ENCODE measurements at regions not wholly inside any gene's neighbourhood (a gene's known extent, or its start where the extent isn't known, plus 50 kb on each side); places are given as distances from the start of the nearest gene placed in this dataset.
"Not testable (repeated sequence)": the region's sequence is repeated elsewhere in the genome, so short reads cannot be mapped to it uniquely, and the experiment has no call there.

- DNase-seq = no peak
These were observed 202.5 kb downstream of the UBE3A start for GRCh38 chr15:25236143-25236860.

GRCh38 chr15:25236861-25237155 lies 202.0 kb downstream of the UBE3A start:
- no peak for DNase-seq

DNA sequence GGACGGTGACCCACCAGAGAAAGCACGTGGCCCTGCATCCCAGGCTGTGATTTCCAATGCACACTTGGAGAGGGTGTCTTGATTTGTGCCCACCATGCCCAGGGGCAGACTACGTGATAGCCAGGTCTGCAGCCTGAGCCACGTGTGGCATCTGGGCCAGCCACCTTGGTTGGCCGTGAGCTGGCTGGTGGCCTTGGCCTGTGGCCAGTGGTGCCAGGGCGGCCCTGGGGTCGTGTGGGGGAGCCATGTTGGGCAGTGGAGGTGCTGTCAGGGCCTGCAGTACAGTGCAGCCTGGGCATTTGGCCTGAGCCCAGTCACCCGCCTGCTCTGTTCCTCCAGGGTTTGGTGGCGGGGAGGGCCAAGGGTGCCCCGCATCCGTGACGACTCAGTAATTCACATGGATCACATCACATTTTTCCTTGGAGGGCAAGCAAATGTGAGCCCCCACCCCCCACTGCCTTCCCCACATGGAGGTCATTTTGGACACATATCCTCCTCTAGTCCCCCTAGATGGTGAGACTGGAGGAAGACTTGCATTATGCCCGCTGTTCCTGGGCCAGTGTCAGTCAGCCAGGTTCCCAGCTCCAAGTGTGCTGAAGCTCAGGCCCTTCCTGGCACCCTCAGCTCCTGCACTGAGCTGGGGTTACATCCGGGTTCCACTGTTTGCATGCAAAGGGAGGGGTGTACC lies 201.4 kb downstream of the UBE3A start:
- DNase-seq = no peak

- DNase-seq = no peak
These were observed 200.7 kb downstream of the UBE3A start for GRCh38 chr15:25238126-25238525.

GRCh38 chr15:25238716-25239470 lies 199.9 kb downstream of the UBE3A start:
- peak in 1 of 5 experiments; percentile 4 for DNase-seq

- peak in 1 of 5 experiments; percentile 2 for DNase-seq
These were observed 199.1 kb downstream of the UBE3A start for GRCh38 chr15:25239471-25240345.

- peak in 1 of 5 experiments; percentile 3 for DNase-seq
These were observed 198.3 kb downstream of the UBE3A start for GRCh38 chr15:25240461-25241021.

GRCh38 chr15:25241241-25241801 lies 197.5 kb downstream of the UBE3A start:
- no peak for DNase-seq

DNA sequence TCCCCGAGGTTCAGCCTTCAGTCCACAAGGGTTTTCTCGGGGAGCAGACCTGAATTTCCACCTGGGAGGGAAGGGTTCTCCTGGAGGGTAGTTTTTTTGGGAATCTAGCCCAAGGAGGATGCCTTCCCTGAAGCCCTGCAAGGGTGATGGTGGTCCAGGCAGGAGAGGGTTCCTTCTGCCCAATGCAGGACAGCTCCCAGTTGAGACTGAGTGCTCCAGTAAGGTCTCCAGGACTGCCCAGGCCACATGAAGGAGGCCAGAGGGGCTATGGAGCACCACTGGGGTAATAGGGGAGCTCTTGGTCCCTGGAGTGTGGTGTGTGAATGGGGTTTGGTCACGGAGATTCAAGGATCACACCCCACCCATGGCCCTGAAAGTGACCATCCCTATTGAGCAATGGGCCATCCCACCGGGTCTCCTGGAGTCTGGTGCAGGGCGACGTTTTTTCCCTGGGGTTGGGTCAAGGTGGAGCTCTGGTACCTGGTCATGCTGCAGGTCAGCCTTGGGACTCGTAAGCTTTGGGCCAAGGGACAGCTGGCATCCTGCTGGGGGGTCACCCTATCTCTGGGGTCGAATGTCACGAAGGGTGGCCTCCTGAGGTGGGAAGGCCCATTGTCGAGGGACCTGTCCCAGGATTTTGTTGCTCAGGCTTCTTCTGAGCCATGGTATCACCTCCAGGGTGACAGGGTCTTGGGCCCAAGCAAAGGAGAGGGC lies 196.5 kb downstream of the UBE3A start:
- no peak for DNase-seq

GRCh38 chr15:25242957-25243799 lies 195.6 kb downstream of the UBE3A start:
- DNase-seq = no peak

DNA sequence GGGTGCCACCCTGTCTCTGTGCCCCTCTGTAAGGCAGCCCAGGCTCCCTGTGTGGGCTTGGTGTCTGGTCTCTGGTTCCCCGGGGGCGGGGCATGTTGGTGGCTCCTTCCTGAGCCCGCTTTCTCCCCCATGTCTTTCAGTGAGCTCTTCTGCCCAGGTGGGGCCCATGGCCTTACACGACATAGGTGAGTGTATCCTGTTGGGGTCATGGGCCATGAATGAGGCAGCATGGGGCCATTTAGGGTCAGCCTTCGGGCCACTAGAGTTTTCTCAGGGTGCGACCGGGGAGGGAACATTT lies 195.1 kb downstream of the UBE3A start:
- DNase-seq = peak in 1 of 5 experiments; percentile 2

DNA sequence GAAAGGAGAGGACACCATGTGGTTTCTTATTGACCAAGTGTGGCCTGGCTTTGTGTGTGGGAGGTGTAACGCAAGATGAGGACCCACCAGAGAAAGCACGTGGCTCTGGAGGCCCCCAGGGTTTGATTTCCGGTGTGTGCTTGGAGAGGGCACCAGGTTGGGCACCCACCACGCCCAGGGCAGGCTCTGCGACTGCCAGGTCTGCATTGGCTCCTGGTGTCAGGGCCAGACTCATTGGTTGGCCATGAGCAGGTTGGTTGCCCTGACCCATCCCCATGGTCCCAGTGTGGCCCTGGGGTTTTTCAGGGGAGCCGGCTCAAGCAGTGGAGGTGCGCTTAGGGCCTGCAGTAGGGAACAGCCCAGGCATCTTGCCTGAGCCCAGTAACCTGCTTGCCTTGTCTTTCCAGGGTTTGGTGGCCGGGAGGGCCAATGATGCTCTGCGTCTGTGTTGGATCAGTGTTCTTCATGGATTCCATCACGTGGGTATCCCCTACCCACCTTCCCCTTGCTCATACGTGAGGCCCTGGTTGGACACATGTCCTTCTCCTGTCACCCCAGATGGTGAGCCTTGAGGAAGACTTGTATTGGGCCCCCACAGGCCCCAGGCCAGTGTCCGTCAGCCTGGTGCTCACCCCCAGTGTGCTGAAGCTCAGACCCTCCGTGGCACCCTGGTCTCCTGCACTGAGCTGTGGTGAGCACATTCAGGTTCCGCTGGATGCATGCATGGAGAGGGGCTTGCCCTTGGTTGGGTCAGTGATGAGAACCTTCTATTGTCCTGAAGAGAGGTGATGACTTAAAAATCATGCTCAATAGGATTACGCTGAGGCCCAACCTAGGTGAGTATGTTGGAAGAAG lies 193.9 kb downstream of the UBE3A start:
- peak in 1 of 5 experiments; percentile 1 for DNase-seq

- DNase-seq = peak in 1 of 5 experiments; percentile 1
These were observed 192.8 kb downstream of the UBE3A start for GRCh38 chr15:25245801-25246622.

DNA sequence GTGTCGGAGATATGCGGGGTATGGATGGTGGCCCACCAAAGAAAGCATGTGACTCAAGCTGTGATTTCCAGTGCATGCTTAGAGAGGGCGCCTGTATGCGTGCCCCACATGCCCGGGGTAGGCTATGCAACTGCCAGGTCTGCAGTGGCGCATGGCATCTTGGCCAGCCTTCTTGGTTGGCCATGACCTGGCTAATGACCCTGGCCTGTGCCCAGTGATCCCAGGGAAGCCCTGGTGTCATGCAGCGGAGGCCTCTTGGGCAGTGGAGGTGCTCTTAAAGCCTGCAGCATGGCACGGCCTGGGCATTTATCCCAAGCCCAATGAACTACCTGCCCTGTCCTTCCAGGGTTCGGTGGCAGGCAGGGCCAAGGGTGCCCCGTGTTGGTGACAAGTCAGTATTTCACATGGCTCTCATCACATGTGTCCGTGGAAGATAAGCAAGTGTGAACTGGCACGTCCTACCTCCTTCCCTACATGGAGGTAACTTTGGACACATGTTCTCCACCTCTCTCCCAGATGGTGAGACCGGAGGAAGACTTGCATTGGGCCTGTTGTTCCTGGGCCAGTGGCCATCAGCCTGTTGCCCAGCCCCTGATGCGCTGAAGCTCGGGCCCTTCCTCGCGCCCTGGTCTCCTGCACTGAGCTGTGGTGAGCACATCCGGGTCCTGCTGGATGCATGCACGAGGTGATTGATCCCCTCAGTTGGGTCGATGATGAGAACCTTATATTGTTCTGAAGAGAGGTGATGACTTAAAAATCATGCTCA lies 192.0 kb downstream of the UBE3A start:
- DNase-seq = no peak

DNA sequence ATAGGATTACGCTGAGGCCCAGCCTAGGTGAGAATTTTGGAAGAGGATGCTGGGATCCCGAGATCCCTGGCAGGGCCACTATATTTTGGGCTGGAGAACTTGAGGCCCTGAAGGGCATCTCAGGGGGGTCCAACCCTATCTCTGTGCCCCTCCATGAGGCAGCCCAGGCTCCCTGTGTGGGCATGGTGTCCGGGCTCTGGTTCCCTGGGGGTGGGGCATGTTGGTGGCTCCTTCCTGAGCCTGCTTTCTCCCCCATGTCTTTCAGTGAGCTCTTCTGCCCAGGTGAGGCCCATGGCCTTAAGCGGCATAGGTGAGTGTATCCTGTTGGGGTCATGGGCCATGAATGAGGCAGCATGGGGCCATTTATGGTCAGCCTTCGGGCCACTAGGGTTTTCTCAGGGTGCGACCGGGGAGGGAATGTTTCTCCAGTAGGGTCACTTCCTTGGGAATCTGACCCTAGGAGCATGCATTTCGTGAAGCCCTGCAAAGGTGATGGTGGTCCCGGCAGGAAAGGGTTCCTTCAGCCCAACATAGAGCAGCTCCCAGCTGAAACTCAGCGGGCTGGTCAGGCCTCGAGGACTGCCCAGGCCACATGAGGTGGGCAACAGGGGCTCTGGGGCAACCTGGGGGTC lies 191.3 kb downstream of the UBE3A start:
- peak in 1 of 5 experiments; percentile 0 for DNase-seq

DNA sequence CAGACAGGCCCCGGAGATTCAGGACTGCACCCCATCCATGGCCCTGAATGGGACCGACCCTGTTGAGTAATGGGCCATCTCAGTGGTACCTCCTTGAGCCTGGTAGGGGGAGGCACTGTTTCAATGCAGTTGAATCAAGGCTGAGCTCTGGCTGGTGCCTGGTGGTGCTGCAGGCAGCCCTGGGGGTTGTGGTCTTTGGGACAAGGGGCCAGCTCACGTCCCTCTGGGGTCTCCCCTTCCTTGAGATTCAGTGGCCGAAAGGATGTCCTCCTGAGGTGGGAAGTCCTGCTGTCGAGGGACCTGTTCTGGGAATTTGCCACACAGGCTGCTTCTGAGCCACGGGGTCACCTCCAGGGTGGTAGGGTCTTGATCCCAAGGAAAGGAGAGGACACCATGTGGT lies 190.7 kb downstream of the UBE3A start:
- DNase-seq = not testable (repeated sequence)

DNA sequence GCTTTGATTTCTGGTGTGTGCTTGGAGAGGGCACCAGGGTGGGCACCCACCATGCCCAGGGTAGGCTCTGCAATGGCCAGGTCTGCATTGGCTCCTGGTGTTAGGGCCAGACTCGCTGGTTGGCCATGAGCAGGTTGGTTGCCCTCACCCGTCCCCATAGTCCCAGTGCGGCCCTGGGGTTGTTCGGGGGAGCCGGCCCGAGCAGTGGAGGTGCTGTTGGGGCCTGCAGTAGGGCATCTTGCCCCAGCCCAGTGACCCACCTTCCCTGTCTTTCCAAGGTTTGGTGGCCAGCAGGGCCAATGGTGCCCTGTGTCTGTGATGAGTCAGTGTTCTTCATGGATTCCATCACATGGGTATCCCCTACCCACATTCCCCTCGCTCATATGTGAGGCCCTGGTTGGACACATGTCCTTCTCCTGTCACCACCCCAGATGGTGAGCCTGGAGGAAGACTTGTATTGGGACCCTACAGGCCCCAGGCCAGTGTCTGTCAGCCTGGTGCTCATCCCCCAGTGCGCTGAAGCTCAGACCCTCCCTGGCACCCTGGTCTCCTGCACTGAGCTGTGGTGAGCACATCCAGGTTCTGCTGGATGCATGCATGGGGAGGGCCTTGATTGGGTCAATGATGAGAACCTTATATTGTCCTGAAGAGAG lies 190.1 kb downstream of the UBE3A start:
- DNase-seq = no peak

All from T-helper 2 cell (primary cell).